ENCODE measurements at regions not wholly inside any gene's neighbourhood (a gene's known extent, or its start where the extent isn't known, plus 50 kb on each side); places are given as distances from the start of the nearest gene placed in this dataset.

DNA sequence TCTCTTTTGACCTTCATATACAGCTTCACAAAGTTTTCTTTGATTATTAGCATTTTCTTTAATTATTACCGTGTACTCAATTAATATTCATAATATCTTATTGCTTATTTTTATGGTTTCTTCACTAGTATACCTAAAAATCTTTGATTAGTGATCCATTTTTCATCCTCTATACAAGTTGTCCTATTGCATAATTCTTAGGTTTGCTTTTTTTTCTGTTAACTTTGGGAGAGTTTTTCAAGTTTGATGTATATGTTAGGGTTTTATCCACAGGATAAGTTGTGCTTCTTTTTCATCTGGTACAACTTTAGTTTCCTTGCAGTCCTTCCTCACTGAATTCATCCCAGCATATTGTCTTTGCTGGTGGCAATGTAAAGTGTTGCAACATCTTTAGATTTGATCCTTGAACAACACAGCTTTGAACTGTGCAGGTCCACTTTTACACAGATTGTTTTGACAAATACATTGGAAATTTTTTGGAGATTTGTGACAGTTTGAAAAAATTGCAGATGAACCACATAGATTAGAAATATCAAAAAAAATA, 88.6 kb upstream of the NAV3 start:
- no peak overlapping the region for H3K4me3 ChIP-seq (ENCODE audit: low read length)
- TF ChIP-seq, protein P1, sequence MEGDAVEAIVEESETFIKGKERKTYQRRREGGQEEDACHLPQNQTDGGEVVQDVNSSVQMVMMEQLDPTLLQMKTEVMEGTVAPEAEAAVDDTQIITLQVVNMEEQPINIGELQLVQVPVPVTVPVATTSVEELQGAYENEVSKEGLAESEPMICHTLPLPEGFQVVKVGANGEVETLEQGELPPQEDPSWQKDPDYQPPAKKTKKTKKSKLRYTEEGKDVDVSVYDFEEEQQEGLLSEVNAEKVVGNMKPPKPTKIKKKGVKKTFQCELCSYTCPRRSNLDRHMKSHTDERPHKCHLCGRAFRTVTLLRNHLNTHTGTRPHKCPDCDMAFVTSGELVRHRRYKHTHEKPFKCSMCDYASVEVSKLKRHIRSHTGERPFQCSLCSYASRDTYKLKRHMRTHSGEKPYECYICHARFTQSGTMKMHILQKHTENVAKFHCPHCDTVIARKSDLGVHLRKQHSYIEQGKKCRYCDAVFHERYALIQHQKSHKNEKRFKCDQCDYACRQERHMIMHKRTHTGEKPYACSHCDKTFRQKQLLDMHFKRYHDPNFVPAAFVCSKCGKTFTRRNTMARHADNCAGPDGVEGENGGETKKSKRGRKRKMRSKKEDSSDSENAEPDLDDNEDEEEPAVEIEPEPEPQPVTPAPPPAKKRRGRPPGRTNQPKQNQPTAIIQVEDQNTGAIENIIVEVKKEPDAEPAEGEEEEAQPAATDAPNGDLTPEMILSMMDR (conservative IDR thresholded peaks at IDR 0.05; ENCODE audit: low read depth, low read length): no peak
- DNase-seq (ENCODE audit: low read depth): no peak

DNA sequence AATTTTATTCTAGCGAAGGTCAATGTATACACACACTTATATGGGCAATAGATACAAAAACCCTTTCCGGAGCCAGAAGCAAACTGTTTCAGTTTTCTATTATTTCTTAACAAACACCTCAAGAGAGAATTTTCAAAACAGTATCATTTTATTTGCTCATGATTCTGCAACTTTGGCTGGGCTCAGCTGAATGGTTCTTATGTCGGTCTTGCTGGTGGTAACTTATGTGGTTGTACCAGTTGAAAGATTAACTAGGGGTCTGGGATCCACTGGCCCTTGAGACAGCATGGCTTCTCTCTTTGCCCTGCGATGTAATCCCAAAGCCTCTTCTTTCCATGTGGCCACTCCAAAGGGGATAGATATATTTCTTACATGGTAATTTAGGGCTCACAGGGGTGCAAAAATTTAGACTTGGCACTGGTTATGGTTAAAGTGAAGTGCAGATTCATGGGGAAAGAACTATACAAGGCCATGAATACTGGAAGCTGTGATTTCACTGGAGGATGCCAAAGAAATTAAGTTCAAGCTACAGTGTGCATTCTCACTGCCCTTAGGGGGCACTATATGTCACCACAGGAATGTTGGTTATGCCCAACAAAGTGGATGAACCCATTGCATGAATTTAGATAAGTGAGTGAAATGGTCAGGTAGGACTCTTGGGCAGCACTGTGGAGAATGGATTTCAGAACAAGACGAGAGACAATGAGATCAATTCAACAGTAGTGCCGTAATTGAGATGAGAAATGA, 94.3 kb upstream of the NAV3 start:
- TF ChIP-seq, protein P1 (conservative IDR thresholded peaks at IDR 0.05; ENCODE audit: low read depth, low read length): no peak

GRCh38 chr12:77734214-77734883, 96.3 kb upstream of the NAV3 start:
- TF ChIP-seq, protein P1 (conservative IDR thresholded peaks at IDR 0.05; ENCODE audit: low read depth, low read length): no peak
- DNase-seq (ENCODE audit: low read depth): no peak
- no peak overlapping the region for H3K4me3 ChIP-seq (ENCODE audit: low read length)

More for the DNA sequence above, 94.3 kb upstream of the NAV3 start:
- DNase-seq (ENCODE audit: low read depth): no peak
- no peak overlapping the region for H3K4me3 ChIP-seq (ENCODE audit: low read length)

DNA sequence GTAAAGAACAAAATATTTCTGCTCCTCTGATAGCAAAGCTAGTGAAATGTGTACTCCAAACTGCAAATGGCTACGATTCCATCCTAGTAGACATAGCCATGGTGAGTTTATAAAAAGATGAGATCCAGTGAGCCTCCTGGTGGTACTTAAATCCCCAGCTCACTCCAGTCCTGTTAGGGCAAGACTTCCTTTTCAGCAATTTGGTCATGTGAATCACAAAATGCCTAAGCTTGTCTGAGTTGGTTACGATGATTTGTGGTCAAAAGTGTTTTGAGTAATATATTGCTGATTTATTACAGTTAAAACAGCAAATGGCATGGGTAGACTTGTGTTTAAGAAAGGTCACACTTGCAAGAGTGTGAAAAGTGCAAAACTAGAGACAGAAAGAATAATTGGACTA, 102.7 kb upstream of the NAV3 start:
- no peak overlapping the region for H3K4me3 ChIP-seq (ENCODE audit: low read length)
- peak; percentile 25 for DNase-seq (ENCODE audit: low read depth)
- TF ChIP-seq, protein P1 (conservative IDR thresholded peaks at IDR 0.05; ENCODE audit: low read depth, low read length): no peak

- TF ChIP-seq, protein P1 (conservative IDR thresholded peaks at IDR 0.05; ENCODE audit: low read depth, low read length): no peak
- no peak overlapping the region for H3K4me3 ChIP-seq (ENCODE audit: low read length)
- no peak for DNase-seq (ENCODE audit: low read depth)
Observed at GRCh38 chr12:77727442-77728001, 103.2 kb upstream of the NAV3 start.

GRCh38 chr12:77725611-77726010, 105.1 kb upstream of the NAV3 start:
- peak; percentile 13 for DNase-seq (ENCODE audit: low read depth)
- TF ChIP-seq, protein P1 (conservative IDR thresholded peaks at IDR 0.05; ENCODE audit: low read depth, low read length): no peak
- no peak overlapping the region for H3K4me3 ChIP-seq (ENCODE audit: low read length)
